ENCODE measurements at regions not wholly inside any gene's neighbourhood (a gene's known extent, or its start where the extent isn't known, plus 50 kb on each side); places are given as distances from the start of the nearest gene placed in this dataset.
A peak's percentile ranks its signal among the peaks of the same experiment; 100 is the strongest.

- no peaks in the 10 kb centered on the region for H3K4me1 ChIP-seq (ENCODE audit: insufficient read depth)
- no peak for DNase-seq
- TF ChIP-seq POLR2A (IDR thresholded peaks at IDR 0.05) (no peak), CTCF (IDR thresholded peaks at IDR 0.05) (no peak), EP300 (IDR thresholded peaks at IDR 0.05) (no peak)
- H3K27me3 ChIP-seq, result no peaks in the 10 kb centered on the region
- H3K4me3 ChIP-seq, result no peak overlapping the region
- H3K27ac ChIP-seq, result no peak overlapping the region
- no peaks in the 10 kb centered on the region for H3K36me3 ChIP-seq
- intact Hi-C loops (cut with DNase I), result no loop called here
- H3K9me3 ChIP-seq, result no peaks in the 10 kb centered on the region
Measured at GRCh38 chr6:26149240-26149639, 62.0 kb downstream of the HFE start.

- DNase-seq, result no peak
- H3K27ac ChIP-seq, result no peak overlapping the region
- no peaks in the 10 kb centered on the region for H3K4me1 ChIP-seq (ENCODE audit: insufficient read depth)
- H3K9me3 ChIP-seq, result no peaks in the 10 kb centered on the region
- H3K4me3 ChIP-seq, result no peak overlapping the region
- H3K36me3 ChIP-seq, result no peaks in the 10 kb centered on the region
- 72 to 80% (median 73%) methylated on average over 6 of the region's 6 CpGs for WGBS, 3 donors
- intact Hi-C loops (cut with DNase I), result no loop called here
- no peaks in the 10 kb centered on the region for H3K27me3 ChIP-seq
- TF ChIP-seq EP300 (IDR thresholded peaks at IDR 0.05), result no peak
Measured at GRCh38 chr6:26152226-26153101, 65.2 kb downstream of the HFE start.

- H3K4me1 ChIP-seq (ENCODE audit: insufficient read depth), result no peaks in the 10 kb centered on the region
- H3K9me3 ChIP-seq, result no peaks in the 10 kb centered on the region
- H3K27ac ChIP-seq, result peak overlapping the region in 1 of 2 donors; percentile 98
- H3K27me3 ChIP-seq, result no peaks in the 10 kb centered on the region
- peak; percentile 45 to 76 (median 65) for DNase-seq
- intact Hi-C loops (cut with DNase I), result loop anchor here in 2 of 4 donors (5.0 kb wide), 2 partner anchors 42 to 98 kb away; a partner anchor contains a TSS
- no peak for TF ChIP-seq CTCF (IDR thresholded peaks at IDR 0.05)
- no peak for TF ChIP-seq POLR2A (IDR thresholded peaks at IDR 0.05)
- TF ChIP-seq EP300 (IDR thresholded peaks at IDR 0.05), result no peak
- WGBS, 3 donors, result 23 to 25% (median 24%) methylated on average over 9 of the region's 9 CpGs
- H3K36me3 ChIP-seq, result no peaks in the 10 kb centered on the region
- peak overlapping the region; percentile 77 for H3K4me3 ChIP-seq
Measured at GRCh38 chr6:26155061-26155930, 68.1 kb downstream of the HFE start.

GRCh38 chr6:26156105-26156849, 69.0 kb downstream of the HFE start:
- 0 to 1% (median 0%) methylated on average over 61 of the region's 61 CpGs for WGBS, 3 donors
- intact Hi-C loops (cut with DNase I), result loop anchor here (2.0 to 5.0 kb wide), 4 partner anchors 31 to 99 kb away; a partner anchor contains a TSS

More at GRCh38 chr6:26156105-26156849, 69.0 kb downstream of the HFE start:
- Histone ChIP-seq H3K9me3 (no peaks in the 10 kb centered on the region), H3K4me3 (peak overlapping the region; percentile 77), H3K36me3 (no peaks in the 10 kb centered on the region), H3K27me3 (no peaks in the 10 kb centered on the region), H3K4me1 (ENCODE audit: insufficient read depth) (no peaks in the 10 kb centered on the region), H3K27ac (peak overlapping the region; percentile 51 to 98)
- TF ChIP-seq EP300 (IDR thresholded peaks at IDR 0.05) (no peak), CTCF (IDR thresholded peaks at IDR 0.05) (peak in 2 of 3 donors; percentile 12 to 17), POLR2A (IDR thresholded peaks at IDR 0.05) (peak; percentile 100)
- DNase-seq, result peak; percentile 90 to 96 (median 94)
